GM18861 (cell line): ENCODE measurements at regions not wholly inside any gene's neighbourhood (a gene's known extent, or its start where the extent isn't known, plus 50 kb on each side); places are given as distances from the start of the nearest gene placed in this dataset.
"Not testable (repeated sequence)": the region's sequence is repeated elsewhere in the genome, so short reads cannot be mapped to it uniquely, and the experiment has no call there.

Experiments
- ATAC-seq: cut with Tn5 transposase; IDR thresholded peaks from one replicate; pipeline ENCODE4 v1.9.1; 2021; ENCODE audit not compliant: unreplicated experiment

GRCh38 chr2:60252581-60253150 is 300.8 kb downstream of the BCL11A start:
- no peak for ATAC-seq

- no peak for ATAC-seq
Observed at GRCh38 chr2:60251247-60251646, 302.2 kb downstream of the BCL11A start.

GRCh38 chr2:60249879-60250278 is 303.6 kb downstream of the BCL11A start:
- ATAC-seq, result no peak

GRCh38 chr2:60247471-60247870 is 306.0 kb downstream of the BCL11A start:
- ATAC-seq, result no peak

- ATAC-seq, result no peak
Observed at GRCh38 chr2:60246583-60246982, 306.9 kb downstream of the BCL11A start.

GRCh38 chr2:60234274-60234986 is 319.0 kb downstream of the BCL11A start:
- ATAC-seq, result no peak

- no peak for ATAC-seq
Observed at GRCh38 chr2:60230596-60230995, 322.9 kb downstream of the BCL11A start.

- ATAC-seq, result no peak
Observed at GRCh38 chr2:60230037-60230436, 323.4 kb downstream of the BCL11A start.

- ATAC-seq, result no peak
Observed at GRCh38 chr2:60226943-60227342, 326.5 kb downstream of the BCL11A start.

GRCh38 chr2:60226191-60226590 is 327.3 kb downstream of the BCL11A start:
- no peak for ATAC-seq

GRCh38 chr2:60223859-60224258 is 329.6 kb downstream of the BCL11A start:
- no peak for ATAC-seq

GRCh38 chr2:60221098-60221497 is 332.4 kb downstream of the BCL11A start:
- ATAC-seq, result no peak

- no peak for ATAC-seq
Observed at GRCh38 chr2:60219536-60219935, 333.9 kb downstream of the BCL11A start.

GRCh38 chr2:60216452-60216995 is 336.9 kb downstream of the BCL11A start:
- ATAC-seq, result no peak

- ATAC-seq, result no peak
Observed at GRCh38 chr2:60215386-60215901, 338.0 kb downstream of the BCL11A start.

- no peak for ATAC-seq
Observed at GRCh38 chr2:60214626-60214875, 338.9 kb downstream of the BCL11A start.

- ATAC-seq, result no peak
Observed at GRCh38 chr2:60213865-60214625, 339.4 kb downstream of the BCL11A start.

GRCh38 chr2:60212181-60212945 is 341.1 kb downstream of the BCL11A start:
- ATAC-seq, result no peak

GRCh38 chr2:60189006-60189405 is 364.4 kb downstream of the BCL11A start:
- ATAC-seq, result not testable (repeated sequence)

- no peak for ATAC-seq
Observed at GRCh38 chr2:60175290-60175689, 378.2 kb downstream of the BCL11A start.

- no peak for ATAC-seq
Observed at GRCh38 chr2:60174146-60174545, 379.3 kb downstream of the BCL11A start.
